Activated CD4-positive, alpha-beta T cell treated with anti-CD3 and anti-CD28 coated beads, Interleukin-2, amount 50 U/mL, for 4 hours (primary cell): ENCODE measurements at regions not wholly inside any gene's neighbourhood (a gene's known extent, or its start where the extent isn't known, plus 50 kb on each side); places are given as distances from the start of the nearest gene placed in this dataset.

Source experiments
- DNase-seq, 2 experiments: peaks; one replicate each; pipeline ENCODE4 v3.0.0-alpha.2; 2020

GRCh38 chr15:92565351-92566125 lies 90.0 kb downstream of the FAM174B start:
- no peak for DNase-seq

GRCh38 chr15:92561754-92562153 lies 93.8 kb downstream of the FAM174B start:
- no peak for DNase-seq

GRCh38 chr15:92553317-92553716 lies 102.3 kb downstream of the FAM174B start:
- DNase-seq = no peak

- no peak for DNase-seq
These were observed 109.6 kb downstream of the FAM174B start for GRCh38 chr15:92545996-92546395.

GRCh38 chr15:92541291-92542200 lies 114.0 kb downstream of the FAM174B start:
- DNase-seq = no peak

GRCh38 chr15:92538115-92538514 lies 117.5 kb downstream of the FAM174B start:
- DNase-seq = no peak

GRCh38 chr15:92533298-92533697 lies 122.3 kb downstream of the FAM174B start:
- DNase-seq = no peak

GRCh38 chr15:92531406-92531805 lies 124.2 kb downstream of the FAM174B start:
- no peak for DNase-seq

GRCh38 chr15:92528736-92529135 lies 126.8 kb downstream of the FAM174B start:
- no peak for DNase-seq

GRCh38 chr15:92527197-92527596 lies 128.4 kb downstream of the FAM174B start:
- DNase-seq = no peak

- DNase-seq = no peak
These were observed 129.8 kb downstream of the FAM174B start for GRCh38 chr15:92525758-92526245.

GRCh38 chr15:92524874-92525565 lies 130.6 kb downstream of the FAM174B start:
- no peak for DNase-seq

- no peak for DNase-seq
These were observed 130.5 kb downstream of the ST8SIA2 start for GRCh38 chr15:92524161-92524560.

- no peak for DNase-seq
These were observed 129.5 kb downstream of the ST8SIA2 start for GRCh38 chr15:92523176-92523575.

- DNase-seq = peak; percentile 18 to 24
These were observed 127.9 kb downstream of the ST8SIA2 start for GRCh38 chr15:92521624-92522008.

GRCh38 chr15:92520914-92521623 lies 127.4 kb downstream of the ST8SIA2 start:
- no peak for DNase-seq

GRCh38 chr15:92519709-92520108 lies 126.0 kb downstream of the ST8SIA2 start:
- DNase-seq = no peak
